ENCODE measurements at regions not wholly inside any gene's neighbourhood (a gene's known extent, or its start where the extent isn't known, plus 50 kb on each side); places are given as distances from the start of the nearest gene placed in this dataset.

- Histone ChIP-seq H3K4me3 (ENCODE audit: low read length) (no peak overlapping the region), H3K9me3 (ENCODE audit: low read length) (no peaks in the 10 kb centered on the region), H3K9me2 (ENCODE audit: insufficient read depth, low read length) (no peaks in the 10 kb centered on the region), H3K27me3 (ENCODE audit: insufficient read depth, low read depth, low read length) (no peaks in the 10 kb centered on the region), H3K79me2 (replicated peaks; ENCODE audit: insufficient read depth, low read length) (no peaks in the 10 kb centered on the region), H4K20me1 (ENCODE audit: insufficient read depth) (no peaks in the 10 kb centered on the region), H3K36me3 (ENCODE audit: insufficient read depth, low read length) (no peaks in the 10 kb centered on the region), H3K9ac (ENCODE audit: low read length) (no peak overlapping the region), H3K27ac (ENCODE audit: low read length) (no peak overlapping the region), H3K4me2 (ENCODE audit: low read length) (no peak overlapping the region), H2AFZ (ENCODE audit: low read depth, low read length) (no peak overlapping the region), H3F3A (ENCODE audit: insufficient read depth, low read length, poor library complexity, severe bottlenecking) (no peaks in the 10 kb centered on the region)
- TF ChIP-seq EP300 (conservative IDR thresholded peaks at IDR 0.05; ENCODE audit: poor library complexity, severe bottlenecking) = no peak
- no peak for TF ChIP-seq RAD21 (conservative IDR thresholded peaks at IDR 0.05)
- no peak for TF ChIP-seq REST (IDR thresholded peaks at IDR 0.05; ENCODE audit: borderline replicate concordance)
- TF ChIP-seq, protein P1, sequence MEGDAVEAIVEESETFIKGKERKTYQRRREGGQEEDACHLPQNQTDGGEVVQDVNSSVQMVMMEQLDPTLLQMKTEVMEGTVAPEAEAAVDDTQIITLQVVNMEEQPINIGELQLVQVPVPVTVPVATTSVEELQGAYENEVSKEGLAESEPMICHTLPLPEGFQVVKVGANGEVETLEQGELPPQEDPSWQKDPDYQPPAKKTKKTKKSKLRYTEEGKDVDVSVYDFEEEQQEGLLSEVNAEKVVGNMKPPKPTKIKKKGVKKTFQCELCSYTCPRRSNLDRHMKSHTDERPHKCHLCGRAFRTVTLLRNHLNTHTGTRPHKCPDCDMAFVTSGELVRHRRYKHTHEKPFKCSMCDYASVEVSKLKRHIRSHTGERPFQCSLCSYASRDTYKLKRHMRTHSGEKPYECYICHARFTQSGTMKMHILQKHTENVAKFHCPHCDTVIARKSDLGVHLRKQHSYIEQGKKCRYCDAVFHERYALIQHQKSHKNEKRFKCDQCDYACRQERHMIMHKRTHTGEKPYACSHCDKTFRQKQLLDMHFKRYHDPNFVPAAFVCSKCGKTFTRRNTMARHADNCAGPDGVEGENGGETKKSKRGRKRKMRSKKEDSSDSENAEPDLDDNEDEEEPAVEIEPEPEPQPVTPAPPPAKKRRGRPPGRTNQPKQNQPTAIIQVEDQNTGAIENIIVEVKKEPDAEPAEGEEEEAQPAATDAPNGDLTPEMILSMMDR (IDR thresholded peaks at IDR 0.05; ENCODE audit: poor library complexity, severe bottlenecking) = no peak
- TF ChIP-seq POLR2AphosphoS5 (IDR thresholded peaks at IDR 0.05) = no peak
- no peak for TF ChIP-seq MXI1 (conservative IDR thresholded peaks at IDR 0.05; ENCODE audit: poor library complexity, severe bottlenecking)
- TF ChIP-seq SMC3 (conservative IDR thresholded peaks at IDR 0.05; ENCODE audit: poor library complexity) = no peak
- no peak for TF ChIP-seq TAF1 (IDR thresholded peaks at IDR 0.05; ENCODE audit: low read depth)
- no peak for TF ChIP-seq EZH2 (IDR thresholded peaks at IDR 0.05; ENCODE audit: borderline replicate concordance, insufficient read depth, low read length, poor library complexity, severe bottlenecking)
Measured at GRCh38 chr5:154654486-154655371, 100.4 kb upstream of the LARP1 start.

DNA sequence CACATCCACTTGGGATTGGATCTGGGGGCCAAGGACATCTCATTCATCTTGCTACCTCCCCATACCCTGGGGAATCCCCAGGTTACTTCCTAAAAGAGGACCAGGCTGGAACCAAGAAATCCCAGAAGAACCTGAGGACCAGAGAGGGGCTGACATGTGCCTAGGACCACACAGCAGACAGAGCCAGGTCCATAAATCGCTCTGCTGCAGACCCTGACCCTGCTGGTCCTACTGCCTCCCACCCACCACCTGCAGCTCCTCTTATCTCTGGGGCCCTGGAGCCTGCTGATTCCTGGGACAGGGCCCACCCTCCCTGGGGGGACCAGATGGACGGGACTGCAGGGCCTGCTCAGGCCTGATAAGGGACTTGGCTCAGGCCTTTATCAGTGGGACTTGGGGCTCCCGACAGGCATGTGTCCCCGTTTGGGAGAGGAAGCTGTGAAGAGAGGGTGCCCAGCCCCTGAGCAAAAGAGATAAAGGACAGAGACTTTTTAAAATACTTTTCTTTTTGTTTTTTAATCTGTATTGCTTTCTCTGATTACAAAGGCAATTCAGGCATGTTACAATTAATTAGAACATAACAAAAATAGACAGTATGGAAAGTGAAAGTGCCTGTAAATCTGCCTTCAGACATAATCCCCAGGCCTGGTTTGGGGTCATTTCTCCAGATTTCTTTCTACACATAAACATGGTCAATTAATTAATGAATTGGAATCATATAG, 101.3 kb upstream of the LARP1 start:
- H3K27ac ChIP-seq (ENCODE audit: low read length) = no peak overlapping the region
- no peak overlapping the region for H3K4me2 ChIP-seq (ENCODE audit: low read length)
- H3K9me2 ChIP-seq (ENCODE audit: insufficient read depth, low read length) = no peaks in the 10 kb centered on the region
- no peaks in the 10 kb centered on the region for H3K9me3 ChIP-seq (ENCODE audit: low read length)
- H3K27me3 ChIP-seq (ENCODE audit: insufficient read depth, low read depth, low read length) = no peaks in the 10 kb centered on the region
- TF ChIP-seq RAD21 (conservative IDR thresholded peaks at IDR 0.05) (no peak), EP300 (conservative IDR thresholded peaks at IDR 0.05; ENCODE audit: poor library complexity, severe bottlenecking) (no peak), POLR2AphosphoS5 (IDR thresholded peaks at IDR 0.05) (no peak), TAF1 (IDR thresholded peaks at IDR 0.05; ENCODE audit: low read depth) (no peak), SMC3 (conservative IDR thresholded peaks at IDR 0.05; ENCODE audit: poor library complexity) (no peak), MXI1 (conservative IDR thresholded peaks at IDR 0.05; ENCODE audit: poor library complexity, severe bottlenecking) (no peak), EZH2 (IDR thresholded peaks at IDR 0.05; ENCODE audit: borderline replicate concordance, insufficient read depth, low read length, poor library complexity, severe bottlenecking) (no peak), REST (IDR thresholded peaks at IDR 0.05; ENCODE audit: borderline replicate concordance) (no peak)
- TF ChIP-seq, protein P1 (IDR thresholded peaks at IDR 0.05; ENCODE audit: poor library complexity, severe bottlenecking) = no peak
- no peak overlapping the region for H3K9ac ChIP-seq (ENCODE audit: low read length)
- no peak overlapping the region for H2AFZ ChIP-seq (ENCODE audit: low read depth, low read length)
- H3K4me3 ChIP-seq (ENCODE audit: low read length) = no peak overlapping the region
- H3K36me3 ChIP-seq (ENCODE audit: insufficient read depth, low read length) = no peaks in the 10 kb centered on the region
- H3K79me2 ChIP-seq (replicated peaks; ENCODE audit: insufficient read depth, low read length) = no peaks in the 10 kb centered on the region
- H3F3A ChIP-seq (ENCODE audit: insufficient read depth, low read length, poor library complexity, severe bottlenecking) = no peaks in the 10 kb centered on the region
- H4K20me1 ChIP-seq (ENCODE audit: insufficient read depth) = no peaks in the 10 kb centered on the region
